ENCODE measurements at regions not wholly inside any gene's neighbourhood (a gene's known extent, or its start where the extent isn't known, plus 50 kb on each side); places are given as distances from the start of the nearest gene placed in this dataset.

DNA sequence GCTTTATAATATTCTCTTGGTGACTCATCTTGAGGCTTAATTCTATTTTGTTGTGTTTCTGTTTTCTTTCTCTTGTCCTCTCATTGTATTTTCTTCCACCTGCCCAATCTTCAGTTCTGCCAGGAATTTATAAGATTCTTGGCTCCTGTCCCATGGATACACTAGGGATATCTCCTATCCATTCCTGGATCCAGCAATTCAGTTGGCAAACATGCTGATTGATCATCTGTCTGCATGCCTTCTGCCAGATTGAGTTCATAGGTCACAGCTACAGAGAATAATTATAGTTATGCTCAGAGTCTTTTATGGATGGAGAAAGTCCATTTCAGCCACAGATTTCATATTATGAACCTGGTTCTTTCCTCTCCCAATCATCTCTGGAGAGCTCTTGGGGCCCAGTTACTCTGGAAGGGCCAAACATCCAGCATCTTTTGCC, 140.4 kb upstream of the MAGI2 start:
- no peak overlapping the region for H3K4me3 ChIP-seq
- H3K27ac ChIP-seq: no peak overlapping the region
- H3K36me3 ChIP-seq: no peaks in the 10 kb centered on the region

DNA sequence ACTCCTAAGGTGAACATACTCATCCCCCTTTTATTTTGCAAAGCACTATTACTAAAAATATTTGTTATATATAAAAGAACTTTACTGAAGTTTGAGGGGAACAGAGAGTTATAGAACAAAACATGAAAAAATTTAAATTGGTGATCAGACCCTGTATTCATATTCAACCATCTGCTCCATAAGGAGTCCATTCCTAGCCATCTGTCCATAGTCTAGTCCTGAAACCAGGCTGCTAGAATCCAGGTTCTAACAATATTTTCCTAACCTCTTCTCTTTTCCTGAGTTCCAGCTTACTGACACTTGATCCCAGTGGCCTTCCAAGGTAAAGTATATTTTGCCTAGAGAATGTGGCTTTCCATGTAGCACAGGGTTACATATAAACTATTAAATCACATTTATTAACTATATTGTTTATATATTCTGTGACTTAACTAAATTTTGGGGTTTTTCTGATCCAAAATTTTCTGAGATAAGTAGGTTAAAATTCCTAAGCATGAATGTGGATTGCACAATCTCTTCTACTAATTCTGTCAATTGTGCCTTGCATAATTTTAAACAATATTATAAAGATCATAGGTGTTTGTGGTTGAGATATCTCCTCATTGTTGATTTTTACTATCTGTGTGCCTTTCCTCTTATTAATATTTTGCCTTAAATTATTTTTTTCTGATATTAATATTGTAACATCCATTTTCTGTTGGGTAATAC, 137.6 kb upstream of the MAGI2 start:
- H3K36me3 ChIP-seq: no peaks in the 10 kb centered on the region

More for the DNA sequence above, 140.4 kb upstream of the MAGI2 start:
- no peak overlapping the region for H3K9ac ChIP-seq
- no peak overlapping the region for H3K4me2 ChIP-seq
- no peaks in the 10 kb centered on the region for H3K4me1 ChIP-seq
- no peak for TF ChIP-seq Cebpa-rat (IDR thresholded peaks at IDR 0.05)
- no peaks in the 10 kb centered on the region for H4K20me1 ChIP-seq
- no peaks in the 10 kb centered on the region for H3K9me3 ChIP-seq (replicated peaks in 1 of 11)
- no peaks in the 10 kb centered on the region for H3K27me3 ChIP-seq

DNA sequence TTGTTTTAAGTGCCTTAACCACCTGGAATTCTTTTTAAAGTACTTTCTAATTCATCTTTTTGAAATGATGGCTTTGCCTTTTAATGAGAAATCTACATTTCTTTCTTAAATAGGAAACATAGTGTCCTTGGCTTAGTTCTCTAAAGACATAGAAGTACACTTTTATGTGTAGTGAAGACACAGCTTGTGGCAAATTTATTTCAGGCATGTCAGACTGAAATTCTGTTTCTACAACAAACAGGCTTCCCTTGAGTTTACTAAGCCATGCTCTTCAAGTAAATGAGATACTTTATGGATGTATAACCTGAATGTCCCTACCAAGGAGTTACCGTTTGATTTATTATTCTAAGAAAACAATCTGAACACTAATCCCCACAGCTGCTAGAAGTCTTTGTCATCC, 136.9 kb upstream of the MAGI2 start:
- H3K36me3 ChIP-seq: no peaks in the 10 kb centered on the region
- no peak overlapping the region for H3K4me2 ChIP-seq
- no peaks in the 10 kb centered on the region for H4K20me1 ChIP-seq
- H3K9ac ChIP-seq: no peak overlapping the region
- H3K4me1 ChIP-seq: no peaks in the 10 kb centered on the region
- no peak for TF ChIP-seq Cebpa-rat (IDR thresholded peaks at IDR 0.05)
- H3K27ac ChIP-seq: no peak overlapping the region
- H3K27me3 ChIP-seq: no peaks in the 10 kb centered on the region
- H3K9me3 ChIP-seq (replicated peaks in 1 of 11): no peaks in the 10 kb centered on the region
- no peak overlapping the region for H3K4me3 ChIP-seq

More for the DNA sequence above, 137.6 kb upstream of the MAGI2 start:
- no peak overlapping the region for H3K27ac ChIP-seq
- no peaks in the 10 kb centered on the region for H4K20me1 ChIP-seq
- H3K27me3 ChIP-seq: no peaks in the 10 kb centered on the region
- H3K9me3 ChIP-seq (replicated peaks in 1 of 11): no peaks in the 10 kb centered on the region
- no peak overlapping the region for H3K9ac ChIP-seq
- H3K4me2 ChIP-seq: no peak overlapping the region
- no peak for TF ChIP-seq Cebpa-rat (IDR thresholded peaks at IDR 0.05)
- H3K4me3 ChIP-seq: no peak overlapping the region
- H3K4me1 ChIP-seq: no peaks in the 10 kb centered on the region

DNA sequence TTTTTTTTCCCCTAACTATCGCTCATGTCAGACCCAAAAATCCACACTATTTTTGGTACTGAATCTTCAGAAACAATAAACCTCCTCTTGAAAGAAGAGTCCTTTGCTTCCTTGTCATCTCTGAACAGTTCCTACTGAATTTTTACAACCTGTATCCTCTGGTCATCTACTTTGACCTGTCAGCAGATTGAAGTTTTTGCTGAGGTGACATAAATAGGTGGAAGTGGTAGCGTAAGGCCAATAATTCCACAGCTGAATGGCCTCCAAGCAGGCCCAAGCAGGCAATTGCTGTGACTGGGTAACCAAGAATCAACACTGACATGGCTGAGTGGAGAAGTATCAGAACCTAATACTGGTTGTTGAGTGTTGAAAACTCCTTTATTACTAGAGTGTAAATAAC, 117.4 kb upstream of the MAGI2 start:
- H3K27ac ChIP-seq: no peak overlapping the region
- no peaks in the 10 kb centered on the region for H3K36me3 ChIP-seq
- H3K4me1 ChIP-seq: no peaks in the 10 kb centered on the region
- no peaks in the 10 kb centered on the region for H4K20me1 ChIP-seq
- no peak overlapping the region for H3K4me3 ChIP-seq
- H3K27me3 ChIP-seq: no peaks in the 10 kb centered on the region
- H3K9ac ChIP-seq: no peak overlapping the region
- no peak for TF ChIP-seq Cebpa-rat (IDR thresholded peaks at IDR 0.05)
- peaks cover 0 to 8% (median 4%) of the 10 kb centered on the region in 11 experiments; a peak in 4 of 22 replicates for H3K9me3 ChIP-seq (replicated peaks in 1 of 11)
- no peak overlapping the region for H3K4me2 ChIP-seq

DNA sequence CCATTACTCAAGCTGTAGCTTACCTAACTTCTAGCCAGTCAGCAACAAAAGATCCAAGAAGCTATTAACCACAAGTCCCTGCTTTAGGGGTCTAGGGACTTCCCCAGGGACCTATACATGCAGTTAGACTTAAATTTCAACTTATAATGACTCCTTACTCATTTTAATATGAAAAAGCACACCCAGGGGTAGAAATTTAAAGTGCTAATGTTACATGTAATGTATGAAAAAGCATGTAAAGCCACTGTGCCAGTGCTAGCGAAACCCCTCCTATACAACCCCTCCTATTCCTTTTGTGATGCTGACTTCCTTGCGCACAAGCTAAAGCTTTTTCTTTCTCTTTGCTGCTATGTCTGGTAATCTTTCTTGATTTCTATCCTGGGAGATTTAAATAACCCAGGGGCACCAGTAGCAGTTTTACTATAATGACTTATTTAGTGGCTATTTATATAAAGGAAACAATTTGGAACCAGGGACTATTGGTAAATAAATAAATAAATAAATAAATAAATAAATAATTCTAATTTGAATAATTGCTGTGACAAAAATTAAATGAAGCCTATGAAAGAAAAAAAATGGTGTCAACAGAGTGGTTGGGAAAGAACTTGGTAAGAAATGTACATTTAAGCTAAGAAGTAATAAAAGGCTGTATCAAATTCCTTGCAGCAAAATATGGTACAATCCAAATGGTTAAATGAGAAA, 110.5 kb upstream of the MAGI2 start:
- H3K4me1 ChIP-seq: no peaks in the 10 kb centered on the region; a peak in 1 of 20 replicates
- H3K36me3 ChIP-seq: no peaks in the 10 kb centered on the region
- no peaks in the 10 kb centered on the region for H4K20me1 ChIP-seq
- no peaks in the 10 kb centered on the region for H3K27me3 ChIP-seq
- H3K27ac ChIP-seq: no peak overlapping the region
- H3K4me3 ChIP-seq: no peak overlapping the region
- H3K9ac ChIP-seq: no peak overlapping the region
- no peaks in the 10 kb centered on the region for H3K9me3 ChIP-seq (replicated peaks in 1 of 11)
- no peak for TF ChIP-seq Cebpa-rat (IDR thresholded peaks at IDR 0.05)
- no peak overlapping the region for H3K4me2 ChIP-seq

DNA sequence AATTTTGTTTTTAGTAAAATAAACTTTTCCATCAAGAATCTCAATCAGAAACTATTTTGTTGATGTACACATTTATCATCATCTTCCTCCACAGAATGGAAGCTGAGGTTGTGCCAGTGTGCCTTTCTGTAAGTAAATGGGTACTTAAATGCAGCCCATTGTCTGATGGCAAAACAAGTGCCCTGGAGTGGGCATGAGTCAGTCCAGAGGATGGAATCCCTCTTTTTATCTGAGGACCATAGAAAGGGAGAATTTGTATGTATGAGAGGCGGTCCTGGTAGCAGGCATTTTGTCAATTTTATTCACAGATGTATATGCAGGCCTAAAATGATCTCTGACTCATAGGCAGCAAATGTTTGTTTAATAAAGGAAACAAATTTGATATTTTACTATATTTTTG, 102.1 kb upstream of the MAGI2 start:
- no peaks in the 10 kb centered on the region for H4K20me1 ChIP-seq
- no peaks in the 10 kb centered on the region for H3K9me3 ChIP-seq (replicated peaks in 1 of 11)
- no peaks in the 10 kb centered on the region for H3K36me3 ChIP-seq
- H3K4me1 ChIP-seq: no peaks in the 10 kb centered on the region
- H3K4me2 ChIP-seq: no peak overlapping the region
- H3K9ac ChIP-seq: no peak overlapping the region
- H3K27ac ChIP-seq: no peak overlapping the region
- H3K4me3 ChIP-seq: no peak overlapping the region
- TF ChIP-seq Cebpa-rat (IDR thresholded peaks at IDR 0.05): no peak
- H3K27me3 ChIP-seq: no peaks in the 10 kb centered on the region

DNA sequence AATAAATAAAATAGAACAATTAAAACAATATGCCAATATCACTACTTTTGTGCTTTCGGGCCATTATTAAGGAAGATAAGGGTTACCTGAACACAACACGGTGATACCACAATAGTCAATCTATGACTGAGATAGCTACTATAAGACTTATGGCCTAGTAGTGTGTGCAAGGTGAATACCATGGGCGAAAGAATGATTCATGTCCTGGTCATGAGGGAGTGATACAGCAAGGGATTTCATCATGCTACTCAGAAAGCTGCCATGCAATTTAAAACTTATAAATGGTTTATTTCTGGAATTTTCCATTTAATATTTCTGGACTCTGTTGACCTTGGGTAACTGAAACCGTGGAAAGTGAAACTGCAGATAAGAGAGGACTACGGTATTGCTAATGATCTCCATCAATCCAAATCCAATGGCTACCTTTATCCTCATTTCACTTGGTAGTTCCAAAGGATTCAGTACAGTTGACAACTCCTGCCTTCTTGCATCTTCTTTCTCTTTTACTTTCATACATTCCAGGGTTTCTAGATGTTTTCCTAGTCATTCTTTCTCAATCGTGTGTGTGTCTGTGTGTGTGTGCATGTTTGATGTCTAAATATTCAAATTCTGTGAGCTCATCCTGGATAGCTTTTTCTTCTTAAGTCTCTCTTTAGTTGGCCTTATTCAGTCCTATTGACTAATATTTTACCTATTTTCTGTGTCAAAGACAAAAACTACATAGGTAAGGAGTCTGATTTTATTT, 100.5 kb upstream of the MAGI2 start:
- H3K27ac ChIP-seq: no peak overlapping the region

DNA sequence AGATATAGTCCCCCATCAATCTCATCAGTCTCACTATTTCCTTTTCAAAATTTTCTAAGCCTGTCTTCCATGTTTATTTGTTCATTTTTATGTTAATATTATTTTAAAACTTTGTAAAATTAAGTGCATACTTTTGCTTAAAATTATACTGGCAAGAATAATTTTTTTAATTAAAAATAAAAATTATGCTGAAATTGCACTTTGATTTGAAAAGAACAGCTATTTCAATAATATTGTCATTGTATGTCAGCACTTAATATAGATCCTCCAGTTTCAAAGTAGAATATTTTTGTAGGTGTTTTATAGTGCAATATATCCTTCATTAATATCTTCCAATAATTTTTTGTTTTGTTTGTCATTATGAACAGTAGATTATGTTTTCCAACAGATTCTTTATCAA, 99.0 kb upstream of the MAGI2 start:
- H3K9ac ChIP-seq: no peak overlapping the region
- no peaks in the 10 kb centered on the region for H3K4me1 ChIP-seq
- H3K27me3 ChIP-seq: no peaks in the 10 kb centered on the region
- H3K27ac ChIP-seq: no peak overlapping the region
- TF ChIP-seq Cebpa-rat (IDR thresholded peaks at IDR 0.05): no peak
- H4K20me1 ChIP-seq: no peaks in the 10 kb centered on the region
- no peaks in the 10 kb centered on the region for H3K36me3 ChIP-seq
- H3K4me3 ChIP-seq: no peak overlapping the region
- H3K4me2 ChIP-seq: no peak overlapping the region
- no peaks in the 10 kb centered on the region for H3K9me3 ChIP-seq (replicated peaks in 1 of 11)

More for the DNA sequence above, 100.5 kb upstream of the MAGI2 start:
- Histone ChIP-seq H4K20me1 (no peaks in the 10 kb centered on the region), H3K4me2 (no peak overlapping the region), H3K4me3 (no peak overlapping the region), H3K27me3 (no peaks in the 10 kb centered on the region), H3K4me1 (no peaks in the 10 kb centered on the region), H3K9ac (no peak overlapping the region), H3K36me3 (no peaks in the 10 kb centered on the region), H3K9me3 (replicated peaks in 1 of 11) (no peaks in the 10 kb centered on the region)
- TF ChIP-seq Cebpa-rat (IDR thresholded peaks at IDR 0.05): no peak

DNA sequence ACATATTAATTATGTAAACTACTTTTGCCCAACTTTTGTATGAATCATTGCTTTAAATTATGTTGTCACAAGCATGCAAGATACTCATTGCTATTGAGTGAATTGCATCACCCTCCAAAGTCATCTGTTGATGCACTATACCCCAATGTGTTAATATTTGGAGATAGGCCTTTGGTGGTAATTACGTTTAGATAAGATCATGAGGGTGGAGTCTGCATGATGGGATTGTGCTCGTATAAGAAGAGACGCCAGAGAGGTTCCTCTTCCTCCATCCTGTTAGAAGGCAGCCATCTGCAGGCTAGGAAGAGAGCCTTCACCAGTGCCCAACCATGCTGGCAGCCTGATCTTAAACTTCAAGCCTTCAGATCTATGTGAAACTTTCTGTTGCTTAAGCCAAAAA, 95.3 kb upstream of the MAGI2 start:
- TF ChIP-seq Cebpa-rat (IDR thresholded peaks at IDR 0.05): no peak
- Histone ChIP-seq H3K4me2 (no peak overlapping the region), H3K9me3 (replicated peaks in 1 of 11) (no peaks in the 10 kb centered on the region), H3K27me3 (no peaks in the 10 kb centered on the region), H3K27ac (no peak overlapping the region), H3K4me1 (no peaks in the 10 kb centered on the region), H3K4me3 (no peak overlapping the region), H4K20me1 (no peaks in the 10 kb centered on the region), H3K36me3 (no peaks in the 10 kb centered on the region), H3K9ac (no peak overlapping the region)
